ENCODE measurements at regions not wholly inside any gene's neighbourhood (a gene's known extent, or its start where the extent isn't known, plus 50 kb on each side); places are given as distances from the start of the nearest gene placed in this dataset.

DNA sequence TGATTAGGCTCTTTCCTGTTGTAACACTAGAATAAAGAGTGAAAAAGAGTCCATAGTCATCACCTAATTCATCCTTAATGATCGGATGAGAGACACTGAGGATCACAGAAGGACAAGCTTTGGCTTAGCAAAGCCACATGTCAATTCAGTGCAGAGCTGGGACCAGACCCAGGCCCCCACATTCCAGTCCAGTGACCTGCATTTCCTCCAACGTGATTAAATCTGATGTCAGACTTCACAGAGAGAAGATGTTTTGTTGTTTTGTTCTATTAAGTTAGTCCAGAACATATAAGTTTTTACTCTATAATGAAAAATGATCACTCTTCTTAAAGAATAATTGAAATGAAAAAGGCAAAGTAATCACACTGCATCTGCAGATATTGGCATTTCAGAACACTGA, 377.9 kb upstream of the PAPPA start:
- Histone ChIP-seq H3K4me3 (no peak overlapping the region), H3K36me3 (no peaks in the 10 kb centered on the region), H3K4me1 (no peaks in the 10 kb centered on the region), H3K27ac (no peak overlapping the region), H3K27me3 (no peaks in the 10 kb centered on the region), H3K9me3 (no peaks in the 10 kb centered on the region)
- intact Hi-C loops (cut with DNase I): no loop called here
- ATAC-seq (no peak), DNase-seq (no peak)
- TF ChIP-seq, protein P1, sequence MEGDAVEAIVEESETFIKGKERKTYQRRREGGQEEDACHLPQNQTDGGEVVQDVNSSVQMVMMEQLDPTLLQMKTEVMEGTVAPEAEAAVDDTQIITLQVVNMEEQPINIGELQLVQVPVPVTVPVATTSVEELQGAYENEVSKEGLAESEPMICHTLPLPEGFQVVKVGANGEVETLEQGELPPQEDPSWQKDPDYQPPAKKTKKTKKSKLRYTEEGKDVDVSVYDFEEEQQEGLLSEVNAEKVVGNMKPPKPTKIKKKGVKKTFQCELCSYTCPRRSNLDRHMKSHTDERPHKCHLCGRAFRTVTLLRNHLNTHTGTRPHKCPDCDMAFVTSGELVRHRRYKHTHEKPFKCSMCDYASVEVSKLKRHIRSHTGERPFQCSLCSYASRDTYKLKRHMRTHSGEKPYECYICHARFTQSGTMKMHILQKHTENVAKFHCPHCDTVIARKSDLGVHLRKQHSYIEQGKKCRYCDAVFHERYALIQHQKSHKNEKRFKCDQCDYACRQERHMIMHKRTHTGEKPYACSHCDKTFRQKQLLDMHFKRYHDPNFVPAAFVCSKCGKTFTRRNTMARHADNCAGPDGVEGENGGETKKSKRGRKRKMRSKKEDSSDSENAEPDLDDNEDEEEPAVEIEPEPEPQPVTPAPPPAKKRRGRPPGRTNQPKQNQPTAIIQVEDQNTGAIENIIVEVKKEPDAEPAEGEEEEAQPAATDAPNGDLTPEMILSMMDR (IDR thresholded peaks at IDR 0.05): no peak

DNA sequence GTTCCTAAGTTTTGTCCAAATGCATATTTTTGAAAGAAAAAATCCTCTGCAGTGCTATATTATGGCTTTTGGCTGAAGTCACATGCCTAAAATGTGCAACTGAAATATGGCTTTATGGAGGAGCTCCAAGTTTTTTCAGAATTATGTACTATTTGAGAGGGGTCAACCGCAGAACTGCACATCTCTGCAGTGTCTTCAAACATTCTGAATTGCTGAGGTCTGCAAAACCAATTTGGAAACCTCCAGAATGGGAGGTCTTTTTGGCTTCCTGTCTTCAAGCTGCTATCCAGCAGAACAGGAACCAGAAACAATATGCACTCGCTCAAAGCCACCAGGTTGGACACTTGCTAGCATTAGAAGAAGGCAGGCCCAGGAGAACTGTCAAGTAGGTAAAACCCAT, 376.0 kb upstream of the PAPPA start:
- H3K27me3 ChIP-seq: no peaks in the 10 kb centered on the region
- ATAC-seq (no peak), DNase-seq (no peak)
- no peak overlapping the region for H3K4me3 ChIP-seq
- H3K9me3 ChIP-seq: no peaks in the 10 kb centered on the region
- intact Hi-C loops (cut with DNase I): no loop called here
- TF ChIP-seq, protein P1 (IDR thresholded peaks at IDR 0.05): no peak
- no peaks in the 10 kb centered on the region for H3K36me3 ChIP-seq
- H3K4me1 ChIP-seq: no peaks in the 10 kb centered on the region
- H3K27ac ChIP-seq: no peak overlapping the region

DNA sequence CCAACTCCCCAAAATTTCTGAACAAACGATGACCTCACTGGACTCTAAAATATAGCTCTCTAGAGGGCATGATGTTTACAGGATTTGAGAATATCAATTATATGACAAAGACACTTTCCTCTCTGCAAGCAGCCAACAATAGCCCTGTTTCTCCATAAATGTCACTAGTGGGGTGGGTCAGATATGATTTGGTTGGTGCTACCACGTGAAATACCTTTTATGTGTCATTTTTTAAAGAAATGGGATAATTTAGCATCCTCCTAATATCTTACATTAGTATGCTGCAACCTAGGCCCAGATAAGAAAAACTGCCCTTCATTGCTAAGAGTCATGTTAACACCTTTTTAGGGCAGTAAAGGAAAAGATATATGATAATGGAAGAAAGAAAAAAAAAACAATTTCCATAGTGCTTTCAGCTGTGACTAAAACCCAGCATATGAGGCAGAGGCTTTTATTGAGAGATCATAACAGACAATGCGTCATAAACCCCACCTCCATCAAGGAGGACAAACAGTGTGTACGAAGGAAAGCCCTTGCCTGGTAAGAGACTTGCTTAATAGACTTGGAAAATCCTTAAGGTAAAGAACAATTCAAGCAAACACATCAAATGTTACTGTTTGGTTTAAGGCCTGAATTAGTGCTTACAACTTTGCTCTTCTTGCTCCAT, 372.4 kb upstream of the PAPPA start:
- intact Hi-C loops (cut with DNase I): no loop called here
- no peaks in the 10 kb centered on the region for H3K4me1 ChIP-seq
- TF ChIP-seq, protein P1 (IDR thresholded peaks at IDR 0.05): no peak
- H3K36me3 ChIP-seq: no peaks in the 10 kb centered on the region
- no peak overlapping the region for H3K4me3 ChIP-seq
- no peaks in the 10 kb centered on the region for H3K27me3 ChIP-seq
- DNase-seq: no peak
- H3K9me3 ChIP-seq: no peaks in the 10 kb centered on the region
- no peak for ATAC-seq
- H3K27ac ChIP-seq: no peak overlapping the region

DNA sequence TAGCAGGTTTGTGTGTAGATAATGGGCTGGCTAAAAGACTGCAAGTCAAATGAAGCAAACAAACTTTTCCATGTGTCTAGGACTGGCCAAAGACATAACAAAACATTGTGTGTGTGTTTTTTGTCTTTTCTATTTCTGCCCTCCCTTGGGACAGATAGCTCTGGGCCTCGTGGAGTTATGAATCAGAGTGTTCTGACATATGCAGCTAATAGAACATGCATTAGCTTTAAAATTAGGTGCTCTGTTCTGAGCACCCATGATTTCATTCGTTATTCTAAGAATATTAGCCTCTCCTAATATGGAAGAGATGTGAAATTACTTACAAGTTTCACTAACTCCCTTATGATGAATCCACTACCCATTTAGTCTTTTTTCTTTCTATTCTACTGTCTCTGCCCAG, 367.3 kb upstream of the PAPPA start:
- Histone ChIP-seq H3K4me3 (no peak overlapping the region), H3K27ac (no peak overlapping the region), H3K27me3 (no peaks in the 10 kb centered on the region), H3K9me3 (no peaks in the 10 kb centered on the region), H3K36me3 (no peaks in the 10 kb centered on the region), H3K4me1 (no peaks in the 10 kb centered on the region)
- intact Hi-C loops (cut with DNase I): no loop called here
- DNase-seq (no peak), ATAC-seq (no peak)
- TF ChIP-seq, protein P1 (IDR thresholded peaks at IDR 0.05): no peak

DNA sequence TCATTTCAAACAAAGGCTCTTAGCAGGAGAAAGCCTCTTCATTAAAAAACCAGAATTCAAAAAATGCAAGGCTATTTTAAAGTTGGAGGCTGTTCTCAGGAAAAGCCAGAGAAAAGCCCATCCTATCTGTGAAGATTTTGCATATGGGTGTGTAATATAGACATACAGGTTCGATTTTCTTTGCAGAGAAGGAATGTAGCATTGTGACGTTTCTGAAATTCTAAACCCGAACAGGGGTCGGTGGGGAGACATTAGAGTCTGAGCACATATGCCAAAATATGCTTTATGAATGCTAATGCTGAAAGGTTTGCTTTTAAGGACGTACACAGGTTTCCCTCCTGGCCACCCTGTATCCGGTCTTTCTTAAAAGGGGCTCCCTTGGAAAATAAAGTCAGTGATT, 363.1 kb upstream of the PAPPA start:
- TF ChIP-seq, protein P1 (IDR thresholded peaks at IDR 0.05): no peak
- Histone ChIP-seq H3K36me3 (no peaks in the 10 kb centered on the region), H3K27ac (no peak overlapping the region), H3K4me1 (no peaks in the 10 kb centered on the region), H3K9me3 (no peaks in the 10 kb centered on the region), H3K4me3 (no peak overlapping the region), H3K27me3 (no peaks in the 10 kb centered on the region)
- ATAC-seq: no peak
- DNase-seq: no peak
- intact Hi-C loops (cut with DNase I): no loop called here

Measured in upper lobe of right lung (tissue), 1 donor.